HG03378 (cell line): ENCODE measurements at regions not wholly inside any gene's neighbourhood (a gene's known extent, or its start where the extent isn't known, plus 50 kb on each side); places are given as distances from the start of the nearest gene placed in this dataset.

Experiments
- ATAC-seq: cut with Tn5 transposase; IDR thresholded peaks from one replicate; pipeline ENCODE4 v1.9.1; 2021; ENCODE audit warnings: mild to moderate bottlenecking, moderate library complexity; ENCODE audit not compliant: unreplicated experiment

DNA sequence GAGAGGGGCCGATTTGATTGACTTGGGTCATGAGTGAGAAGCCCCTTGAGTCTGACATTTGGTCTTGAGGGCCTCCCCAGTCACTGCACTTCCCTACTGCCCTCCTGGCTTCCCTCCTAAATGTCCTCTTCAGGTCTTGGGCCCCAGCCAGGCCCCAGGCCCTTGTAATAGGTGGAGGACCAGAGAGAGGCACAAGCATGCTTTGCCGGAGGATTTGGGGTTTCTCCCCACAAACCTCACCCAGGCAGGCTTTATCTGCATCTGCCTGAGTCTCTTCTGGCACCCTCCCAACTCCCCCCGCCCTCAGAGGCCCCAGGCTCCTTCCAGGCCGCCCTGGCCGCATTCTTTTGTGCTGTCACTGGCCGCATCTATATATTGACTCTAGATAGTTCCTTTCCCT, 270.7 kb downstream of the HAUS1 start:
- ATAC-seq: no peak

- ATAC-seq: no peak
These were observed 273.4 kb downstream of the HAUS1 start for GRCh38 chr18:46377557-46377956.

DNA sequence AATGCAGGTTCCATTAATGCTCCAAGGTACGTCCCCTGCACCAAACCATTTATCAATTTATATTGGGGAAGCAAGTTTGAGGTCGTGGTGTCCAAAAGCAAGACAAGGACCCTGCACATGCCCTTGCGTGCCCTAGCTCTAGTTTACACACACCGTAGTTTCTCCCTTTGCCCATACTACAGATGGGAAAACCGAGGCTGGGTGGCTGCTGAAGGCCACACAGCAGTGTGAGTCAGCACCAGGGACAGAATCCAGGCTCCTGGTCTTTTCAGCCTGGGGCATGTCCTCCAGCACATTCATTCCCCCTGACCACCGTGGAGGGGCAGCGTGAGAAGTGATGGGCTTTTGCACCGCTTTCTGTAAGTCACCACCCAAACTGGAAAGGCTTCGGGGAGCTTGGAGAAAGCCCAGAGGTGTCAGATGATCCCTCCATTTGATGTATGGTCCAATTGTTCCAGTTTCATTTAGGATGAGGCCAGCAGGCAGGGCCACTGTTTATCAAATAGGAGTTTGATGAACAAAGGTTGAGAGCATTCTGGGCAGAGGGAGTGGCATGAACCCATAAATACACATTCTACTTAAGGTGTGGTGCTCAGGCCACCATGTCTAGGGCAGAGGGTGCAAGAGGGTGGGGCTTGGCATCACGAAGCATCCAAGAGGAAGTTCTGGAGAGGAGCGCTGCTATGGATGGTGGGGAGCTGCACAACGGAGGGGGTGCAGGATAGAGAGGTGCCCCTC, 274.1 kb downstream of the HAUS1 start:
- no peak for ATAC-seq

- no peak for ATAC-seq
These were observed 274.7 kb downstream of the HAUS1 start for GRCh38 chr18:46378864-46379207.

GRCh38 chr18:46379323-46379950, 275.3 kb downstream of the HAUS1 start:
- no peak for ATAC-seq

DNA sequence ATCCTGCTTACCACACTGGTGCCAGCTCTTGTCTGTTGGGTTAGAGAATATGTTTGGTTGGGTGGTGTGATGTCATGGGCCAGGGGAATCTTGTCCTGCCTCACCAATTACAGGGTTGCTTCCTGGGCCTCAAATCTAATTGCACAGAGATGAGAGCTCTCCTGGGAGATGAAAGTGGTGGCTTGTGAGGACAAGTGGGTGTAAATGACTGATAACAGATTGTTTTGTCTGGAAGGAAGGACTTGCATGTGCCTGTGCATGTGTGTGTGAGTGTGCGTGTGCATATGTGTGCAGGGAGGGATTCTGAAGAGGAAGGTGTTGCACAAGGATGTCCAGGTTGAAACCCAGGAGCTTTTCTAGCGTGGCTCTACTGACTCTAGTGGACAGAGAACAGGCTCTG, 271.9 kb downstream of the LOXHD1 start:
- ATAC-seq: no peak

- no peak for ATAC-seq
These were observed 270.2 kb downstream of the LOXHD1 start for GRCh38 chr18:46386788-46387187.

- ATAC-seq: no peak
These were observed 269.4 kb downstream of the LOXHD1 start for GRCh38 chr18:46387441-46388131.

GRCh38 chr18:46388286-46388685, 268.7 kb downstream of the LOXHD1 start:
- ATAC-seq: no peak

- no peak for ATAC-seq
These were observed 264.4 kb downstream of the LOXHD1 start for GRCh38 chr18:46392576-46392975.

DNA sequence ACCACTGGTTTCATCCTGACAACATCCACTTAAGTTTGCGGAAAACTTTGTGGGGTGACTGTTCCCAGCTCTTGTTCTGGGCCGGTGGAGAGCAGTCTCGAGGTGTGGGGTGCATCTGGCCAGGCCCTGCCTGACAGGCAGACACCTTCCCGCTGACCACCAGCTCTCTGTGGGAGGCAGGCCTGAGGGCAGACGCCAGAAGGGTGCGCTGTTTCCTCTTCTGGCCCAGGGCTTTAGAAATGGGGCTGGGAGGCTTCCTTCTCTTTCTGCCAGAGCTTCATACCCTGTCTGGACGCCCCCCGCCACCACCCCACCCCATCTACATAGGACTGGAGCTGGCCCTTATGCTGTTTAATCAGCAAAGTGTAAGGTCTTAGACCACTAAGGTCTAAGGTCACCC, 263.8 kb downstream of the LOXHD1 start:
- no peak for ATAC-seq

DNA sequence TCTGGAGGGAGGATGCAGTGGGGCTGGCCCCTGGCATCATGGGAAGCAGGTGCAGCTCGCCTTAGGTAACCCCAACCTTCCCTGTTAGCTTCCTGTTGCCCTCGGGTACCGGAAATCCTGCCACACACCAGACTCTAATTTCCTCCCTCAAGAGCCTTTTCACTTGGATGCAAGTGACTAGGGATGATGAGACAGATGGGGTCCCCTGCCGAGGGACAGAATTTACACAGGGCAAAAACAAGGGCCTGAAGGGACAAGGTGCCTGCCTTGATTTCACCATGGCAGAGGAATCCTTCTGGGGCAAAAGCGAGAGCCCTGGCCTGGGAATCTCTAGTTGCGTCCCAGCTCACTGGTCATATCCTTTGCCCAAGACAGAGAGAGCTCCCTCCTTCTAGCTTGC, 263.1 kb downstream of the LOXHD1 start:
- ATAC-seq: no peak

DNA sequence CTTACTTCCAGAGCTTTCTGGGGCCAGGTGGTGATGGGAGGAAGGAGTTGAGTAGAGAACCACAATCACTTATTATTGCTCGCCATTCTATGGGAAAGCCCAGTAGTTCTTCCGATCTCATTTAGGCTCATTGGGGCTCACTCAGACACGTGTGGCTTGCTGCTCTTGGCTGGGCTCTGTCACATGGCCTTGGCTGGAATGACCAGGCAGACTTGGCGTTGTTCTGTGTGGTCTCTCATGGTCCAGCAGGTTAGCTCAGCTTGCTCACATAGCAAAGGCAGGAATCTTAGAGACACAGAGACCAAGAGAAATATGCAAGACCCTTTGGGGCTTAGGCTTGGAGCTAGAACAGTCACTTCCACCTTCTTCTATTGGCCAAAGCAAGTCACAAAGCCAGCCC, 261.2 kb downstream of the LOXHD1 start:
- no peak for ATAC-seq

GRCh38 chr18:46397174-46397573, 259.8 kb downstream of the LOXHD1 start:
- no peak for ATAC-seq

DNA sequence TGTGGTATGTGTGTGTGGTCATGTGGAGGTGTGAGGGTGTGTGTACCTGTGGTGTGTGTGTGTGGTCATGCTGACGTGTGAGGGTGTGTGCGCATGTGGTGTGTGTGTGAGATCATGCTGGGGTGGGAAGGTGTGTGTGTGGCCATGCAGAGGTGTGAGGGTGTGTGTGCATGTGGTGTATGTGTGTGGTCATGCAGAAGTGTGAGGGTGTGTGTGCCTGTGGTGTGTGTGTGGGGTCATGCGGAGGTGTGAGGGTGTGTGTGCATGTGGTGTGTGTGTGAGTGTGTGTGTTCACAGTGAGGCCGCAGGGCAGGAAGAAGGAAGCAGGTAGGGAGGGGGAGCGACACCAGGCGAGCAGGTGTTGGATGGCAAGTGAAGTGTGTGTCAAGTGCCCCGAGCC, 259.0 kb downstream of the LOXHD1 start:
- ATAC-seq: no peak

DNA sequence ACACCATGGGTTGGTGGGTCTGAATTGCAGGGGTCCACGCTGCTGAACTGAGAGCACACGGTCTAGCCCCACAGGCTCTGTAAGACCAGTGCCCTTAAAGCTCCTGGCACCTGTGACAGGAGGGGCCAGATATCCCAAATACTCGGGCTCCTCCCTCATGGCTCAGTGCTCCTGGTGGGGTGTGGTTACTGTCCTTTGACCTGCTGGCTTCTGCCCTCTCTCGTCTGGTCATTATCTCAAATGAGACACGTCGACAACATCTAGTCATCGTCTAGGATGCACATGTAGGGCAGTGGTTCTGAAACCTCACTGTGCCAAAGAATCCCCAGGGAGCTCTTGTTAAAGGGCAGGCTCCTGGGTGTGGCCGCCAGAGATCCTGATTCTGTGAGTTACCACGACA, 258.4 kb downstream of the LOXHD1 start:
- no peak for ATAC-seq

DNA sequence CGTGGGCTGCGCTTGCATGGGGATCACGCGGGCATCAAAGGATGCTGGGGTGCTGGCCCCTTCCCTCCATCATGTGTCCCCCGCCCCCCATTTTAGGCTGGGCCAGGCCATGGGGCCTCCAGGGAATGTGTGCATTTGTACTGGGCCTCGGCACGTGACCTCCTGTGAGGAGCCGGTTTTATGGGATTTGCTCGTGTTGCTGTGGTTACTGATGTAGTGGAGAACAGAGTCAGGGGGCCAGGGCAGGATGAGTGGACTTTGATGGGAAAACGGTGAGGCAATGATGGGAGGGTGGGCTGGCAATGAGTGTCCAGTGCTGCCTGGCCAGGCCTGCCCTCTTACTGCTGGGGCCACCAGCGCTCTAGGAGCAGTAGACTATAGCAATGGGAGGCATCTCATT, 257.7 kb downstream of the LOXHD1 start:
- ATAC-seq: no peak

- no peak for ATAC-seq
These were observed 256.6 kb downstream of the LOXHD1 start for GRCh38 chr18:46400449-46400848.

GRCh38 chr18:46401486-46402070, 255.4 kb downstream of the LOXHD1 start:
- ATAC-seq: no peak

DNA sequence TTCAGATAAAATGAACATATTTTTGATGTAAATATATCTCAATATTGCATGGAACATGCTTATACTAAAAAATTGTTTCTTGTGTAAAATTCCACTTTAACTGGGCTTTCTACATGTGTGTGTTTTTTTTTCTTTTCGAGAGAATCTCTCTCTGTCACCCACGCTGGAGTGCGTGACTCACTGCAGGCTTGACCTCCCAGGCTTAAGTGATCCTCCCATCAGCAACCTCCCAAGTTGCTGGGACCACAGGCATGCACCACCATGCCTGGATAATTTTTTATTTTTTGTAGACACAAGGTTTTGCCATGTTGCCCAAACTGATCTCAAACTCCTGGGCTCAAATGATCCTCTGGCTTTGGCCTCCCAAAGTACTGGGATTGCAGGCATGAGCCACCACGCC, 254.6 kb downstream of the LOXHD1 start:
- no peak for ATAC-seq

- no peak for ATAC-seq
These were observed 254.1 kb downstream of the LOXHD1 start for GRCh38 chr18:46402945-46403344.
